ENCODE measurements at regions not wholly inside any gene's neighbourhood (a gene's known extent, or its start where the extent isn't known, plus 50 kb on each side); places are given as distances from the start of the nearest gene placed in this dataset.

DNA sequence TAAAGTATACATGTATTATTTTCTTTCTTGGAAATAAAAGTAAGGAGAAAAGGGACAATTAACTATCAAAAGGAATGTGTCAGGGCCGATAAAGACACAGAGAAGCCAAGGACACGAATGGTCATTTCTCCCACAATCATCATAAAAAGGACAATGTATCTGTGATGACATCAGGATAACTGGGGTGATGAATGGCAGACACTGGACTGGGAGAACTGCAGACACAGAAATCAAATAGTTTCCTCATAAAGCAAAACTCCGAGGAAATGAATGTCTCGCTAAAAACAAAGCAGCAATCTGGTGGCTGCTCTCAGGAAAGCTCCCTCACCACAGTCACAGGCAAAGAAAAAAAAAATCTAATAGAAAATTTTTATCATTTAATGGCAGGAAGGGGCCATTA, 69.3 kb upstream of the NPY start:
- no peak for DNase-seq

DNA sequence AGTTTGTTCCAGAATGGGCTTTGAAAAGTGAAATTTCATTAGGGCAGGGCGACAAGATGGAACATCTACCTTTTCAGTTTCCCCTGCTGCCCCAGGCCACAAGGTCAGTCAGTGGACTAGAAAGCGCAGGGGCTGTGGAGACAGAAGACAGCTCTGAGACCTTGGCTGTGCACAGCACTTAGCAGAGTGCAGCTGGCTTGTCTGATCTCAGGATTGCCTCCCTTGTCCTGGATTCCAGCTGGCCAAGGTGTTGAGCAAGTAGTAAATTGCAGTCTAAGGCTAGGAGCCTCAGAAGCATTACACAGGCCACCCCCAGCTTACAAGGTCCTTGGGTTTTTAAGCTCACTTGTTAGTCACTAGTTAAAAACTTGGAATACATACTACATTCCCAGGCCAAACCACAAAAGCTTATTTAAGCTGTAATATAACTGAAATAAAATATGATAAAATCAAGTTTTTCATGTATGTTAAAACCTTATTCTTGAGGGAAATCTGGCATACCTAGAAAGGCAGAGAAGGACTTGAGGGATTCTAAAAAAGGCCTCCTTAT, 67.3 kb upstream of the NPY start:
- DNase-seq = no peak

DNA sequence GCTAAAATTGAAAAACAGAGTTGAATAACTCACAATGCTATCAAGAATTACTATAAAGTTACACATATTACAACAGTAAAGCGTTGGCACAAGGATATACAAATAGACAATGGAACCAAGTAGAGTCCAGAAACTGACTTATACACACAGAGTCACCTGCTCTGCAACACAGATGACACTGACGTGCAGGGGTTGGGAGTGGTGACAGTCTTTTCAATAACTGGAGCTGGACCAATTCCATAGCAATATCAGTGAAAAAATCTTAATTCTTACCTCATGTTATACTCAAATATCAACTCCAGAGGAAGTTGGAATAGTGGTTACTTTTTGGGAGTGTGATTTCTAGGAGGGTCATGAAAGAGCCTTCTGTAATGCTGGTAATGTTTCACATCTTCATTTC, 62.5 kb upstream of the NPY start:
- no peak for DNase-seq

DNA sequence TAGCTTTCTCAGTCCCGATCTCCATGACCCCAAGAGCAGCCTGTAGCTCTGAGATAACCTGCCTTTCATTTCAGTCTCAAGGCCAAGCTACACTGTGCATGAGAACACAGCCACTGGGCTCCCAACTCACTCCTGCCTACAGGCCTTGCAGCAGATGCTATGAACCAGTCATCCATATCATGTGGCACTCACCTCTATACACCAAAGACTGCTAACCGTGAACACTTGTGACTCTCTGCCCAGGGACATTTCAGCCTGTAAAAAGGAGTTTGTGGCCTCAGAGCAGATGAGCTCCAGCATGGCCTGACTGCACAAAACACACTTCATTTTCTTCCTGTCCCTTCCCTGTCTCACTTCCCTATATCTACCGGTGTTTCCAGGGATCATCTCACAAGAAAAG, 56.9 kb upstream of the NPY start:
- DNase-seq = no peak

DNA sequence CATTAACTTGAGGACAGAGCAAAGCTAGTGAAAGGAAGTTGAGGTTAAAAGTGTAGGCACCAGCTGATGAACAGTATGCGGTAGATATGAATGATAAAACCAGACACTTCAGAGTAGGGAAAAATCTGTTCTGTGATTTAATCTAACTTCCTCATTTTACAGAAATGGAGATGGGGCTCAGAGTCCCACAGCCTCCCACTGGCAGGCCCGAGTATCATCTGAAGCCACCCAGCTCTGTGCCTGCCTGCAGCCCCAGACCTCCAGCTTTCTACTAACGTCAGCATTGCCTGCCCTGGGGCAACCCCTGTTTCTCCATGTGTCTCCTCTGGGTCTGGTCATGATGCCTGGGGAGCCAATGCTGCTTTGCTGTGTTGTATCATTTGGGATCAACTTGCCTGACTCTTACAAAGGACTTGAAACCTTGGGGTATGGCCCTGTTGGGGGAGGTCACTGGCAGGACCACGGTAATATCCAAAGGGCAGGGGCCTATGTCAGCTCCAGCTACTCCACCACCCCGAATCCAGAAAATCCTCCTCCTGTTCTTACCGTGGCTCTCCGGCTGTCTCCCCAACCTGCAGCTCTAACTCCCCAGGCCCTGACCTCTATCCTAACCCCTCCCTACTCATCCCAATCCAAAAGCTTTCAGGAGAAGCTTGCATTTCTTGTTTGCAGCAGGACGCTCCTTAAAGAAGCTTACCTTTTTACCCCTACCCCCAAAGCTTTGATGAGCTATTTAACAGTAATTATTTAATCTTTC, 56.2 kb upstream of the NPY start:
- DNase-seq = no peak

DNA sequence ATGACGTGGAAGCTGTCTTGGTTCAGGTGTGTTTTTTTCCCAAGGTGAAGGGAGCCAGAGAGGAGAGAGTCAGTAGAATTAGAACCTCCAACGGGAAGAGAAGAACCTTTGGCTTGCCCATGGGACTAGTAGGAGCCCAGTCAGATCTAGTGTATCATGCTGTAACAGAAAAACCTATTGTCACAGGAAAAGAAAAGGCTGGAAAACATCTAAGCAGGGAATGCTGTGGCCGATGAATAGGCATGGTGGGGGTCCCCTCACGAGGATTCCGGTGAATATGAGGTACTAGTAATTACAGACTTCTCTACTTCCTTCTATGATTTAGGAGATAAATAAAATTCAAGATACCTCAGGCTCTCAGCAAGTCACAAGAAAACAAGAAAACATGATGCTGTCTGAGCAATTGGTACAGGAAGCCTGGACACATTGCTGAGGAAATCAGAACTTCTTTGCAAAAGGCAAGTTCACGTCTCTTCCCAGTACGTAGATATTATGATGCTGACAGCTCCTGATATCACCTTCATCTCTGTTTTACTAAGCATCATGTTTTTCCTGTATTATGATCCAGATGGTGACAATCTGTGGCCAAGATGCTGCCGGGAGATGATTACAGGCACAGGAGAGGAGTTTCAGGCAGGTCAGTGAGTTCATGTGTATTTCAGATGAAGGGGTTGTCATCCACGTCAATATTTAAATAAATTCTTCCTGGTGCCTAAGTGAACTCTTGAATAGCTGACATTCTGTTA, 54.3 kb upstream of the NPY start:
- no peak for DNase-seq

DNA sequence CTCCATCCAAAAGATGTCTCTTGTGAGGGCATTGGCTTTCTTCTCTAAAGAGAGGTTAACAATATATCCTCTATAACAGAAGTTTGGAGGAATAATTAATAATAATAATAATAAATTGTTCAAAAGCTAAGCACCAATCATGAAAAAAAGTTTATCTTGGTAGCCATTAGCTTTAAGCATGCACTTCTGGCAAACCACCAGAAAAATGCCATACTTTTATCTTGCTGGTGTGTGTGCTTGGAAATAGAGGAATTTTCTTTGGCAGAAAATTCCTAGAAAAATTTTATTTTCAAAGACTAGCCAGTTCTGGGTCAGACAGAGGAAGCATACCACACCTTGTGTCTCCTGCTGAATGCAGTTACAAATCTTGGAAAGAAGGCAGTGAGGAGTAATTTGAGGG, 52.5 kb upstream of the NPY start:
- DNase-seq = no peak

DNA sequence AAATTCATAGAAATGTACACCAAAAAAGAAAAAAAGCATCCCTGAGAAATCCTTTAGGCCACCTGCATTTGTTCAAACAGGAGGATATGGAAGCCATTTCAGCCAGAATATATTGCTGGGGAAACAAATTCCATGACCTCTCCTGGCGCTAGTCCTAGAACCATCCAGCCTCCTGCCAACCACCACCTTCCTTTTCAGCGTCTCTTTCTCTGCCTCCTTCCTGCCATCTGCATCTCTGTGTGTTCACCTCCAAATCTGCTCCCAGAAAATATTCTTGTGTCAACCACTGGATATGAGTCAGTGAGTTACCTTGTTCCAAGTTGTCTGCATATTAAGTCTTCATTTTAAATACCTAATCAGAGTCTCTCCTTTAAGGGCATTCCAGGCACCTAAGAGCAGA, 50.6 kb upstream of the NPY start:
- no peak for DNase-seq

All from DMS 273 treated with DMSO at 0.1 percent for 48 hours (cell line).